Esophagus squamous epithelium (tissue), 4 donors: ENCODE measurements at regions not wholly inside any gene's neighbourhood (a gene's known extent, or its start where the extent isn't known, plus 50 kb on each side); places are given as distances from the start of the nearest gene placed in this dataset.

Source experiments
- POLR2A ChIP-seq, 4 donors: fragments of 450-650 bp; IDR thresholded peaks; one replicate each; pipeline ENCODE4 v1.6.1; 2017; ENCODE audit warnings: antibody characterized with exemption in 4 of 4, mild to moderate bottlenecking in 4 of 4, moderate library complexity in 3 of 4
- TF ChIP-seq, protein P1 (sequence below), 6 experiments: fragments of 450-650 bp in 4 of 6; fragments of 200-600 bp in 2 of 6; sonication (generic) in 2 of 6; IDR thresholded peaks; one replicate each; pipeline ENCODE4 v1.5.1; 2016 to 2019; ENCODE audit warnings: antibody characterized with exemption in 6 of 6, mild to moderate bottlenecking in 4 of 6, moderate library complexity in 4 of 6

DNA sequence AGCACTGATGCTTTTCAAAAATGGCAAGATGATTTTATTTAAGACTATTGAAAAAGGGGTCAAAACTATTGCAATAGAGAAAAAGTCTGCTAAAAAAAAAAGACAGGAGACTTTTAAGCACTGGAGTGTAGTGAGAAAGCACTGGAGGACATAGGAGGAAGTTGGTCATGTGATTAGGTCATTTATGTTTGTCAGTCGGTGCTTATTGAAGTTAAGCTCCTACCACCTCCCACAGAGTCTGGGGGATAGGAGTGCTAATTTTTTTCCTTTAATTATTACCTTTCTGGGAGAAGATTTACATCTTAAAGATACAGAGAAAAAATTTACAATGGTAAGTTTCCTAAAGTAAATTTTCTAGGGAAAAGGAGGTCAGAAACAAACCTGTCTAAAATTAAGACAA, 80.2 kb upstream of the TMEM229A start:
- no peak for TF ChIP-seq POLR2A (IDR thresholded peaks at IDR 0.05)
- TF ChIP-seq, protein P1, sequence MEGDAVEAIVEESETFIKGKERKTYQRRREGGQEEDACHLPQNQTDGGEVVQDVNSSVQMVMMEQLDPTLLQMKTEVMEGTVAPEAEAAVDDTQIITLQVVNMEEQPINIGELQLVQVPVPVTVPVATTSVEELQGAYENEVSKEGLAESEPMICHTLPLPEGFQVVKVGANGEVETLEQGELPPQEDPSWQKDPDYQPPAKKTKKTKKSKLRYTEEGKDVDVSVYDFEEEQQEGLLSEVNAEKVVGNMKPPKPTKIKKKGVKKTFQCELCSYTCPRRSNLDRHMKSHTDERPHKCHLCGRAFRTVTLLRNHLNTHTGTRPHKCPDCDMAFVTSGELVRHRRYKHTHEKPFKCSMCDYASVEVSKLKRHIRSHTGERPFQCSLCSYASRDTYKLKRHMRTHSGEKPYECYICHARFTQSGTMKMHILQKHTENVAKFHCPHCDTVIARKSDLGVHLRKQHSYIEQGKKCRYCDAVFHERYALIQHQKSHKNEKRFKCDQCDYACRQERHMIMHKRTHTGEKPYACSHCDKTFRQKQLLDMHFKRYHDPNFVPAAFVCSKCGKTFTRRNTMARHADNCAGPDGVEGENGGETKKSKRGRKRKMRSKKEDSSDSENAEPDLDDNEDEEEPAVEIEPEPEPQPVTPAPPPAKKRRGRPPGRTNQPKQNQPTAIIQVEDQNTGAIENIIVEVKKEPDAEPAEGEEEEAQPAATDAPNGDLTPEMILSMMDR (IDR thresholded peaks at IDR 0.05): no peak
